ENCODE measurements at regions not wholly inside any gene's neighbourhood (a gene's known extent, or its start where the extent isn't known, plus 50 kb on each side); places are given as distances from the start of the nearest gene placed in this dataset.

DNA sequence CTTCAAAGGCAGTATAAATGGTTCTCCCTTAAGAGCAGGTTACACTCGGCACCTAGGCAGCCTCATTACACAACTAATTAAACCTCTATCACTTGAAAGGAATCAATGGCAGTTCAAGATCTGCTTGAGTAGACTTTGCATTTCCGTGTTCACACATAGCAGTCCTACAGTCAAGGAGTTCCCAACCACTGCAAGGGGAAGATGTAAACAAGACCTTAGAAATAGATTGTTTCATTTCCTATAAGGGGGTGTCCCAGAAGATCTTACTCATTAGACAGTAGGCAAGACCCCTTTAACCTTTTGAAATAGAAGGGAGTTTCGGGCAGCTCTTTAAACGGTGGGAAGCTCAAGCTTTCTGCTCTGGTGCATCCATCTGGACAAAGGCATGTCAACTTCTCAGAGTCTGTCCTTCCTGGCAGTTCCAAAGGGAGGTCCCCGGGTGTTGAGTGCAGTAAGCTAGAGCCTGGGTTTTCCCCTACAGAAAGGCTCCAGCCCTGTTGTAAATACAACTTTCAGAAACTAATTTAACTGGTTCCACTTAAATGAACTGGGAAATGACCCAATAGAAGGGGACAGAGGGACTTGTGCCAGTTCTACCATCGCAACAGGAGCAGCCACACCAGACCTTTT, 150.8 kb downstream of the RBMX2 start:
- TF ChIP-seq, protein P1, sequence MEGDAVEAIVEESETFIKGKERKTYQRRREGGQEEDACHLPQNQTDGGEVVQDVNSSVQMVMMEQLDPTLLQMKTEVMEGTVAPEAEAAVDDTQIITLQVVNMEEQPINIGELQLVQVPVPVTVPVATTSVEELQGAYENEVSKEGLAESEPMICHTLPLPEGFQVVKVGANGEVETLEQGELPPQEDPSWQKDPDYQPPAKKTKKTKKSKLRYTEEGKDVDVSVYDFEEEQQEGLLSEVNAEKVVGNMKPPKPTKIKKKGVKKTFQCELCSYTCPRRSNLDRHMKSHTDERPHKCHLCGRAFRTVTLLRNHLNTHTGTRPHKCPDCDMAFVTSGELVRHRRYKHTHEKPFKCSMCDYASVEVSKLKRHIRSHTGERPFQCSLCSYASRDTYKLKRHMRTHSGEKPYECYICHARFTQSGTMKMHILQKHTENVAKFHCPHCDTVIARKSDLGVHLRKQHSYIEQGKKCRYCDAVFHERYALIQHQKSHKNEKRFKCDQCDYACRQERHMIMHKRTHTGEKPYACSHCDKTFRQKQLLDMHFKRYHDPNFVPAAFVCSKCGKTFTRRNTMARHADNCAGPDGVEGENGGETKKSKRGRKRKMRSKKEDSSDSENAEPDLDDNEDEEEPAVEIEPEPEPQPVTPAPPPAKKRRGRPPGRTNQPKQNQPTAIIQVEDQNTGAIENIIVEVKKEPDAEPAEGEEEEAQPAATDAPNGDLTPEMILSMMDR (IDR thresholded peaks at IDR 0.05) = no peak
- no peak for TF ChIP-seq POLR2A (IDR thresholded peaks at IDR 0.05)
